A172 (cell line): ENCODE measurements at regions not wholly inside any gene's neighbourhood (a gene's known extent, or its start where the extent isn't known, plus 50 kb on each side); places are given as distances from the start of the nearest gene placed in this dataset.

Experiments
- DNase-seq: peaks from one replicate; pipeline ENCODE4 v3.0.0-alpha.2; 2015; ENCODE audit warnings: low spot score

DNA sequence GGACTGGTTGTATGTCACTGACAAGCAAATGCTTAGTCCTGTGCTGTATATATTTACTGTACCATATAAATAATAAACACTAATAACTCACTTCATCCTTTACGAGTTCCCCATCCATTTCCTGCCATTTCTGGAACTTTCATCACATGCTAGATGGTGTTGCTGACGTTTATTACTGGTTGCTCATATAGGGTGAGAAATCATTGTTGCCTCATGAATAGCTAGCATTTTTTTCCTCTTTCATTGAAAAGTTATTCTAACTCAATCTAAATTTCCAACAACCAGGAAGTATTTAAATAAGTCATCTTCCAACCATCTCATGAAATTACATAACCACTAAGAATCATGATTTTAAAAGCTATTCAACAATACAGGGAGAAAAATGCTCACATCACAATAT, 88.6 kb upstream of the RCN1 start:
- DNase-seq, result no peak

DNA sequence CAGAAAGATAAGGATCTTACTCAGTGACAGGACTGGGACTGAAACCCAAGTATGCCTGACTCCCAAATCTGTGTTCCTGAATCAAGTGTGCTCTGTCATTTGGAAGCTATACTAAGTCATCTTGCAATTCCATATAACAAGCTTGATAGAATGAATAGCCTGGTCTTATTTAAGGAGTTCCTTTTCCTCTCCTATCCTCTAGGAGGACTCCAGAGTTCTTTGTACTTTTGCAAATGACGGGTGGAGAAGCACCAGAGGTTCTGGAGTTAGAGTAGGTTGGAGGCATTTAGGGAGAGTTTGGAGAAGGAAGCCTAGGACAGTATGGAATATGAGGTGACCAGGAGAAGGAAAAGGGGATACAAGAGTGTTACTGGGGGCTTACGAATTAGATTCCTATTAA, 92.9 kb upstream of the RCN1 start:
- no peak for DNase-seq

DNA sequence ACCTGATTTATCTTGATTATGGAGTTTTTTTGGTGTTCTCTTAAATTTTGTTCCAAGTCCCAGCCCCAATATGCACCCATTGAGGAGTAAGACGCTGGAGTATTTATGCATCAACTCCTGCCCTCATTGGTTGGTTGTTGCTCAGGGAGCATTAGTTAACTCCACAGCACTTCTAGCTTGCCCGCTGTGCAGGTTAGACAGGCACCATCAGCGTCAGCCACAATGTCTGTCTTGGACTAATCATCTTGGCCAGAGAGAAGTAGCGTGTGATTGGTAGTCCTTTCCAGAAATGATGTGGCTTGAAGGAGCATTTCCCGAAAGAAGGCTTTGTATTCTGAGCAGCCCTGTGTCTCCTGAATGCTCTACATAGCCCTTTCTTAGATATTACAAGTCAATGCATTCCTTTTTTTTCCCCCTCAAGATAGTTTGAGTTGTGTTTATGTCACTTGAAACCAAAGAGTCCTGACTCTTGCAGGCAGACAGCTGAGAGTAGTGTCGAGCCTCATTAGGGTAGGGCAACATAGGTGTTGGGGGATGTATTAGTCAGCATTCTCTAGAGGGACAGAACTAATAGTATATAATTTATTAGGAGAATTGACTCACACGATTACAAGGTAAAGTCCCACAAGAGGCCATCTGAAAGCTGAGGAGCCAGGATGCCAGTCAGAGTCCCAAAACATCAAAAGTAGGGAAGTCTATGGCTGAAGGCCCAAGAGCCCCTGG, 94.6 kb upstream of the RCN1 start:
- DNase-seq, result no peak

DNA sequence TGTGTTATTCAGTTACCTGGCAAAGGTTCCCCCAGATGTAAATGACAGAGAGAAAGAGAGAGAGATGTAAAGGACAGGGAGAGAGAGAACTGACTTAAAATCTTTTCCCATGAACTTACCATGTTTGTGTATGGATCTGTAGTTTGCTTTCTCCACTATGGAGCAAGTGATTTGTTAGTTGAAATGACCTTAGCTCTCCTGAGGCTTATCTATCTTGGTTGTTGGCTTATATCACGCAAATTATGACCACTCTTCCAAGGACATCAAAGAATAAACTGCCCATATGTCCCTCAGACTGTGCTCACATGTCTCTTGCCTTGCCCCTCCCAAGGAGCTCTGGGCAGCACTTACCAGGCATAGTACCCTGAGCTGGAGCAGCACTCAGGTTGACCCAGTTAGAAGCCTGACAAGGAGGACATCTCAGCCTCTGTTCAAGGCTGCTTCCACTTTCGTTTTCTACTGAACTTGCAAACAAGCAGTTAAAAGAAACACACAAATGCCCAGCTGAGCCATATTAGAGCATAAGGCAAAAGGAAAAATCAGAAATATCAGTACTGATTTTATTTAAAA, 95.3 kb upstream of the RCN1 start:
- DNase-seq, result peak; percentile 22

DNA sequence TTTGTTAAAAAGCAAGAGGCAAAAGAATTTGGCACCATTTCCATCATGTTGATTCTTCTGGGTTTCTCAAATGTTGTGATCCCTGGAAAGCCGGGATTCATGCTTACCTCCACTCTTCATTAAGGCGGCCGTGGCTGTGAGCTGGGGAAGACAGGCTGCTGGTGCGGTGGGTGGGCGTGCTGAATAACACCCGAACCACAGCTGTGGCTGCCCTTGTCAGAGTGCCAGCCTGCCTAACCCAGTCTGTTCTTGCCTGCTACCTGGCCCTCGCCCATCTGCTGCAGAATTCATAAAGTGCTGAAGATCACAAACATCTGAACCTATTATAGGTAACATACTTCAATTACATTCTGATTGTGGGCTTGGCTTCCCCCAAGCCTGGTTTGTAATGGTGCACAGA, 95.8 kb upstream of the RCN1 start:
- DNase-seq, result no peak

DNA sequence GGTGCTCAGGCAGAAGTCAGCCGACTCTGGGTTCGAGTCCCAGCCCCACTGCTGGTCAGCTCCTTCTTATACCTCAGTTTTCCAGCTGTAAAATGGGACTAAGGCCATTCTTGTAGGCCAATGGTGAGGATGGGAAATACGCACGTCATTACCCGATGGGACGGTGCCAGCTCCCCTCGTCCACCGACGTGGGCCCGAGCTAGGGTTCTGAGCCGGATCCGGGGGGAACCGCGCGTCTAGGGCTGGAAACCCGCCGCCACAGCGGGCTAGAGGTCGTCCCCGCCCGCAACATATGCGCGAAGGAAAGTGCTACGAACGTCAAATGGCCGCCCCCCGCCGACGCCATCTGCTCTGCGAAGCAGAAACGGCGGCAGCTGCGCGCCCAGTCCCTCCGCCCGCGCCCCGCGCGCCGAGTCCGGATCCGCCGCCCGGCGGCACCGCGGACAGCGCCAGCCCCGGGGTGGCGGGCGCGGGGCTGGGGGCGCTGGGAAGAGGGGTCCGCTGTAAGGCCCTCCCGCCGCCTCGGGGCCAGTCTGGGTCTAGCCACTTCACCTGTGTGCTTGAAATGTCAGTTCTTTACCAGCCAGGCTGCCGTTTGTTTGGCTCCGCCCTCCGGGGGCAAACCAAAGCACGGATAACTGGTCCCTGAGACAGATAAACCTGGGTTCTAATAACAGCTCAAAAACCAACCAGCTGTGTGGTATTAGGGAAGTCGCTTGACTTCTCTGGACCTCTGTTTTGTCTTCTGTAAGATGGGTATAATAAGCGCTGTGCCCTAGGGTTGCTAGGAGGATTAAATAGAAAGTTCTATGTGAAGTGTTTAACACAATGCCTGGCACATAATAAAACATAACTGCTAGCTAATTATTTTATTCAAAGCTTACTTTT, 103.5 kb upstream of the RCN1 start:
- DNase-seq, result no peak

DNA sequence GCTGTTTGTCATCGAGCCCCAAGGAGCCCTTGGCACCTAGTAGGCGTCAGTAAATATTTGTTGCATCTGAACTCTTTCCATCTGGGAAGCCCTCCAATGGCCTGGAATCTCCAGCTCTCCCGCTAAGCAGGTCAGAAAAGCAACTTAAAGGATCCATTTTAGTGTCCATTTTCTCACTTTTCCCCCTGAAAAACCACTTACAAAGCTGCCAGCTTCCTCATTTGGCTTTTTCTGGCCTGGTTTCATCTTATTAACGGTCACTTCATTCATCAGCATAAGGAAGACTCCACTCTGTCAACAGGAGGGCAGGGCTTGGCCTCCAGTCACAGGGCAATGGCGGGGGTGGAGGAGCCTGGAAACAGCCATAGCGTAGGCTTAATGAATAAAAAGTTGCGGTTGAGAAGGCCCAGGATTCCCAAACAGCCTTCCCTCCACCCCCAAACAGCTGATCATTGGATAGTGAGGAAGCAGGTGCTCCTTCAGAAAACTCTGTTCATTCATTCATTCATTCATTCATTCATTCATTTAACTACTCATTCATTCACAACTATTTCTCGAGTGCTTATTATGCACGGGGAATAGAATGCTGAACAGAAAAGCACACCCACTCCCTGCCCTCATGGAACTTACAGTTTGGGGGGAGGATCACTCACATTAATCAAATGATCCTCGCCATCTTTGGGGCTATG, 104.5 kb upstream of the RCN1 start:
- DNase-seq, result no peak

DNA sequence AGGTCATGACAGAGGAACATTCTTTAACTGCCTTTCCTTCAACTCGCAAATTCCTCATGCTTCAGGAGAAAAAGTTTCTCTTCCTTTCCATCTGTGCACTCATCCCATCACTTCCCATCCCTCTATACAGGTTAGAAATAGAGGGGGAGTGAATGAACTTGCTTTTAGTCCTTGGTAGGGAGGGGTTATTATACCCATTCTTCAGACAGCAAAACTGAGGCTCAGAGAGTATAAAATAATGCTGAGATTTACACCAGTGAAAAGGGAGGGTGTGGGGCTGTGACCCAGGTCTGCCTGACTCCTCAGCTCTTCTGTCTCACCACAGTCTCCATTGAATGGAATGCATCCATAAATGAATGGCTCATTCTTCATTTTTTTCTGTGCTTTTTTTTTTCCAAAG, 109.4 kb upstream of the RCN1 start:
- DNase-seq, result no peak

DNA sequence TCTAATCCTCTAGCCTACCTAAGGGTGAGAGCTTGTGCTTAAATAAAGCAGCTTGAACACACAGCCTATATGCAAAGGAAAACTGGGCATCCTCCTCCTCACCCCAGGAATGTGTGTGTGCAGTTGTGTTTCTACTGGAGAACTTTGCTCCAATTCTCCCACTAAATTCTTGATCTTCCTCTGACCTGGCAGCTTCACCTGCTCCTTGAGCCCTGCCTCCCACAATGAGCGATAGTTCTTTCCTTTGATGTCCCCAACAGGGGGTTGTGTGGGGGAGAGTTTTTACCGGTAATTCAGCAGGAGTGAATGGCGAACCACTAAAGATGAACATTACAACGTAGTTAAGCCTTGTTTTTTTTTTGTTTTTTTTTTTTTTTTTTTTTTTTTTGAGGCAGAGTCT, 113.5 kb upstream of the RCN1 start:
- no peak for DNase-seq

DNA sequence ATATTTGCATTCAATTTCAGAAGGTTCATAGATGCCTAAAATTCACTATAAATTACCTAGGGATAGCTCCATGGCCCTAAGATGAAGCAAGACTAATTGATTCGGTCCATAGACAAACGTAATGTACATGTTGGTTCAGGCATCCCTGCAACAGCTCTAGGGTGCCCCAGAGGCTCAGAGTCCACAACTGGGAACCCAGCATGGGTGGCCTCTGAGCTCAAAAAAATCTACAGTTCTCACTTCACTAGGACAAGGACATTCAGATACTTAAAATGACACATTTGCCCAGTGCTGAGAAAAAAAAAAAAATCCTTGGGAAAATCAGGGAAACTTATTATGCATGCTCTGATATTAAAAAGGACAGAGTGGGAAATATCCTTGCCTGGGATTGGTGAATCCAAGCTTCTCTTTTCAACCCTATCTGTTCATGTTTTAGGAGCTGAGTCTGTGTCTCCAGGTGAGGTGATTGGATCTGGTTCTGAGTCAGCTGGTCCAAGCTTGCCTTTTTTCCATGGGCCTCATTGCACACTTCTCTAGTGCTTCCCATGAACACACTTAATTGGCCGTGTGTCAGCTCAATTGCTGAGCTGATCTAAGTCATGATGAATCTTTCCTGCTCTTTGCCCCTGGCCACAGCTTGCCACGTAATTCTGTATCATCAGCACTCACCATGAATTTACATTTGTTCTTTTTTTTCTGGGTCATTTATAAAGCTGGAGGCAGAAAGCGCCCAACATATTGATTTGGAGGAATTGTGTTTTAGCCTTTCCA, 116.3 kb upstream of the RCN1 start:
- peak; percentile 85 for DNase-seq

DNA sequence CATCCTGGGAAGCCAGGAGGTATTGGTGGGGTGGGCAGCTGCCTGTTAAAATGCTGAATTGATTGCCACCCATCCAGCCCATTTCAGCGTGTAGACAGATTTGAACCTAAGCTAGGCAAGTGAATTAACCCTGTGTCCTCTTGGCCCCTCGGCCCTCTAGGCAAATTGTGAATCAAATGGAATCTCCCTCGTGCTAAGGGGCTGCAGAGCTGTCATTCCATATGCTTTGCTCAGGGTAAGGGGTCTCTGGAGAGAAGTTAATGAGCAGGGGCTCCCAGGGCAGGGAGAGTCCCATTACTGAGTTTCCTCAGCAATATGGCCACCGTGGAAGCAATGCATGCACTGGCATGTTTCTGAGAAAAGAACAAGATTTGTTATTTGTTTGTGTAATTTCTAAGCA, 117.7 kb upstream of the RCN1 start:
- no peak for DNase-seq

DNA sequence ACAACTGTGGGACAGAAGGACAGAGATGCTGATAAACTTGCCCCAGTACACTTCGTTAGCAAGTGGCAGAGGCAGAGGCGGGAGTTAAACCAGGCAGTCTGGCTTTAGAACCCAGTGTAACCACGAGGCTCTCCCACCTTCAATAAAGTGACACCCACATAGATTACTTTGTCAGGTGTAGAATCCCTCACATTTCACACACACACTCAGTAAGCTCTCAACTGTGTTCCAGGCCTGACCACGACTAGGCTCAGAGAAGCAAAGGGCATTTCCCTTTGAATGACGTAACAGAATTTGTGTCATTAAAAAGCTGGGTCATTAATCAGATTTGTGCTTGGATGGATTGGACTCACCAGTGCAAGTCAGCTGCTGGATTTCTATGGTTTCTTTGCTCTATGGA, 118.3 kb upstream of the RCN1 start:
- no peak for DNase-seq

DNA sequence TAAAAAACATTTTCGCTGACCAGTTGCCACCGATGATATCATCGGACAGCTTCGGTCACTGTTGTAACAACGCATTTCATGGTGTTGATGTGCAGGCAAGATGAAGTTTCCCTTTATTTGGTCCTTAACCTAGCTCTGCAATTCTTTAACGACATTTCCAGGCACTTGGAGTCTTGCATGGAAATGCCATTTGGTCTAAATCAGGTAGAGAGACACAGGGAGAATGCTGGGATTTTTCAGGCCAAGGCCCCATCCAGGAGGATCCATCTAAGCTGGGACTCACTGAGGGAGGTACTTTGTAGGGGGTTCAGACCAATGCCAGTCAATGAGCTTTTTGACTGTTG, 121.5 kb upstream of the RCN1 start:
- DNase-seq, result no peak

DNA sequence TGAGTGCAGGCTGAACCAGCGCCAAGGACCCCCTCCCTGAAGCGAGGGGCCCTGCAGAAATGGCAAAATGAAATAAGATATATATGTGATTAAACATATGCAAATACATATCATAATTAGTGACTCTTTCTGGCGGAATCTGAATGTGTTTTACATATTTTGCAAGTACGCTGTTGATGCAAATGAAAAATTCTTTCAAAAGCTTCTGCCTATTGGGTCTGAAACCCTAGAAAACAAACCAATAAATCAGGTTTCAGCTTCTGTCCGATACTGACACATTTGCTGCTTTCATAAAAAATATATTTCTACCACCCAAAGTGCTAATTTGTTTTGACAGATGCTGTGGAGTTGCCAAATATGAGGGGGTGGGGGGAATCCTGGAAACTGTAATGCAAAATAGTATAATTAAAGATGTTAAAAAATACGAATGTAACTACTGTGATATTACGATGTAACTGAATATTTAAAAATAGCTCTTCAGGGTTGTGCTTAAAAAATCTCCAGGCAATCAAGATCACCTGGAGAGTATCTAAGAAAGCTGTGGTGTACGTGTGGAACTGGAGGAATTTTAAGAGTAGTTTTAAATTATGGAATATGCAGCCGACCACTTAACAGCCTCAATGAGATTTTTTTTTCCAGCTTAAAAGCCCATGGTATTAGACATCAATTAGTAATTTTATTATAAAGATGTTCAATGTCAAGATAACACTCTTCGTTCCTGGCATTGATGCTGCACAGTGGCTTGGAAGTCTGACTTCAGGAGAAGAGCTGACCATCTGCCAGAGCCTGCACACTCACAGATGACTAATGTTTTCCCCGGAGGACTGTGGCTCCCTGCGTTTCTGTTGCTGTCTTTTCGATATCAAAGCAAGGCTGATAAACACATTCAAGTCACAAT, 122.2 kb upstream of the RCN1 start:
- DNase-seq, result peak; percentile 85

DNA sequence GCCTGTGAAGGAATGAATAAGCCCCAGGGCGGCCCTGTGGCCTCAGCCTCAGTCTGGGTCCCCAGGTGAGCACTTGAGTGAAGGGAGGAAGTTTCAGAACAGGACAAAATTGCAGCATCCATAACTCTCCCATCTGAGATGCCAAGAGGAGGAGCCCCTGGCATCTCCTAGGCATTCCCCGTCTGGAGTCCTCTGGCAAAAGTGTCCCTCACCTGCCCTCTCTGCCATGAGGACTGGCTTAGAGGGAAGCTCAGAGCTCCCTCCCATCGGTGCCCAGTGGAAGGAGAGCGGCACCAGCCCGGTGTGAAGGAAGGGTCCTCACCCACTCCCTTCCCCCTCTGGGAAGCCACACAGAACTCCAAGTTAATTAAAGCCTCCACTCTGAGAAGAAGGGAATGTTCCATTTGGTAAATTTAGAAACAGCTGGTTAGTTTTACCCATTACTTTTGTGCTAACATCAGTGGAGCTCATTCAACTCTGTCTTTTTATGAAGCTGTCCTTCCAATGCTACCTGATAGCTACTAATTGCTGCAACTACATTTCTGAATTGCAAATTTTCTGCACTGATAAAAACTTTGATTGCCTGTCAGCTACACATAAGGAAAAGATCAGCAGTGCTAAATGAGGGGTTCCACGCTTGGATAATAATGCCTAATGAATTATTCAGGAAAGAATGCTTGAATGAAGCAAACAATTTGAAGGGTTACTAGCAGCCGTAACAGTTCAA, 123.3 kb upstream of the RCN1 start:
- DNase-seq, result no peak

DNA sequence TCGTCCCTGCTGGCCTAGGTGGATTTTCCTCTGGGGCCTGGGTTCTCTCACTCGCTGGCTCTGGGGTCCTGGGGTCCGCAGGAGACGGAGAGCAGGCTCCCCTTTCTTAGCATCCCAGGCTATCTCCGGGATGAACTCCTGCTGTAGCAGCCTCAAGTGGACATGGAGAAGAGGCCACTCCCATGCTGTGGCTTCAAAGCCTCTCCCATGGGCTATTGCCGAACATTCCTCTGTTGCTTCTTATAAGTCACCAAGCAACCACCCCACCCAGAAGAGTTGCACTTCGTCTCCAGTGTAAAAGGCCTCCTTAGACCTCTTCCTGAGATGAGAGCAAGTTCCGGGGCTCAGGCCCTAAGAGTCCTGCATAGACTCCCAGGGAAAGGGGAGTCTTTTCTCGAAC, 124.0 kb upstream of the RCN1 start:
- no peak for DNase-seq

DNA sequence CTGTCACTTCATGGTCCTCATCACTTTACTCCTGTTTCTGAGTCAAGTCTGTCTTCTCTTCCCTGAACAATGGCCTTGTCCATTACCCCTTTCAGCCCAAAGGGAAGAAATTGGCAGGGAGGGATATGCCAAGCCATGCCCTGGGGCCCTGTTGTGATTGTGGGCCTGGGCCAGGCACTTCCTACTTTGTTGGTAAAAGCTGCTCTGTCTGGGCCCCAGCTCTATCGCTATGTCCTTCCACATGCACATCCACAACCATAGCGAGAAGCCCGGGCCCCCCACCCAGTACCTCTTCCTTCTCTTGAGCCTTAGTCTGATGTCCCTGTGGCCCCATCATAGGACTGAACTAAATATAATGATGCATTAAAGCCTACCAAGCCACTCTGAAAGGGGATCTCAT, 126.7 kb upstream of the RCN1 start:
- DNase-seq, result no peak

DNA sequence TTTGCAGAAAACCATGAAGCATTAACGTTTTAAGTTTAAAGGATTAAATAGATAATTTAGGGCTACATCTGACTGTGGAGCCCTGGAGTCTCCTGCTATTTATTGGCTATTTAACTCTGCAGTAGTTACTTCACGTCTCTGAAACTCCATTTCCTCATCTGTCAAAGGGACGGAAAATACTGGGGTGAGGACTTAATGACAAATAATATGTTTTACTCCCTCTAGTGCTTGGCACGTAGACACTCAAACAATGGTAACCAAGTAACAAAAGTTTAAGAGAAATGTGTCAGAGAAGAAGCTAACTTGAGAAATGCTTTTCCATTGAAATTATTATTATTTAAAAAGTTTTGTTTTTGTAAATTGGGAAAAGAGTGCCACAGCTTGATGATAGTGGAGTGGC, 130.7 kb upstream of the RCN1 start:
- DNase-seq, result no peak

DNA sequence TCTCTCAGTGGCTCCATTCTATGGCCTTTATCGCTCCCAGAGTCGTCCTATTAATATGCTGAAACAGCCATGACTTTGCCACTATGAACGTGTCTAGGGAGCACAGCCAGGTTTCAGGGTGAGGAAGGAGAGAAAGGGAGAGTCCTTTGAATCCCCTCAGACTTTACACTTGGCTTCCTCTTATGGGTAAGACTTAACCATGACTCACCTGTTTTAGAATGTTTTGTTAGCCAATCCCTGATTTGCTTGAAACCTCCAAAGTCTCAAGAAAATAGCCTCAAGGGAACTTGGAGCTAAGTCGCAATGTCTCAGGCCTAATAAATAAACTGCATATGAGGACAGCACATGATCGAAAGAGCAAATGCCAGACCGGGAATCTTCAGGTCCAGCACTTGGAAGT, 131.2 kb upstream of the RCN1 start:
- peak; percentile 56 for DNase-seq
